Adrenal gland (tissue), 5 donors: ENCODE measurements at regions not wholly inside any gene's neighbourhood (a gene's known extent, or its start where the extent isn't known, plus 50 kb on each side); places are given as distances from the start of the nearest gene placed in this dataset.

Source experiments
- POLR2A ChIP-seq, 2 donors: fragments of 450-650 bp; IDR thresholded peaks; one replicate each; pipeline ENCODE4 v1.6.1; 2017; ENCODE audit warnings: antibody characterized with exemption in 2 of 2, mild to moderate bottlenecking in 2 of 2, moderate library complexity in 1 of 2
- TF ChIP-seq, protein P1 (sequence below), 6 experiments: fragments of 450-650 bp in 4 of 6; fragments of 200-600 bp in 2 of 6; sonication (generic) in 1 of 6; IDR thresholded peaks; 1 replicate in 5 of 6; 2 replicates in 1 of 6; pipeline versions ENCODE4 v1.5.1 to v1.8.0; 2016 to 2021; ENCODE audit warnings: antibody characterized with exemption in 6 of 6, mild to moderate bottlenecking in 2 of 6, moderate library complexity in 1 of 6
- donor health status: DM: no; HTN: no; CAD: no.

DNA sequence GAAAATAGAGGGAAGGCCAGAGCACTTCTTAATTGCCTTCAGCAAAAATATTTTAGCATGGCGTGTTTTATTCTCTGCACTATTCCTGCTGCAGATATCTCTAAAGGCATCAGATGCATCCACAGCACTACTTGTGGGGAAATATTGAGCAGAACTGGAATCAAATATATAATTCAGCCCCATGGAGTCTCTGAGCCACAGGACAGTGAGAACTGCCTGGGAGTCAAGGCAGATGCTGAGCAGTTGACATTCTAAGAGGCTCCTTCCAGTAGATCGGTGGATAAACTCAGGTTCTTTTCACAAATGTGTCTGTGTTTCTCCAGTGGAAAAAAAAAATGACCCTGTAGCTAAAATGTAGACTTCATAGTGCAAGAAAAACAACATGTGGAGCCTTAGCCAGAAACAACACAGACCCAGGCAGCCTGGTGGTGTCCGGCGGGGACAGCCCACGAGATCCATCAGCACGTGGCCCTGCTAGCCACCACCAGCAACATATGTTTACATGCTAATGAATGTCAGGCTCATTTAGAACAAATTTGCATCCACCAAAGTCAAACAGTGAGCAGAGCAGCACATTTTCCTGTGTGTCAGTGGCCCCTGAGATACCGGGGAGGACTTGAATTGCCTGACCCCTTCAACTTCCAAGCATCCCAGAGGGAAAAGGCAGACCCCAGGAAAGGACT, 123.3 kb upstream of the PFKP start:
- TF ChIP-seq, protein P1, sequence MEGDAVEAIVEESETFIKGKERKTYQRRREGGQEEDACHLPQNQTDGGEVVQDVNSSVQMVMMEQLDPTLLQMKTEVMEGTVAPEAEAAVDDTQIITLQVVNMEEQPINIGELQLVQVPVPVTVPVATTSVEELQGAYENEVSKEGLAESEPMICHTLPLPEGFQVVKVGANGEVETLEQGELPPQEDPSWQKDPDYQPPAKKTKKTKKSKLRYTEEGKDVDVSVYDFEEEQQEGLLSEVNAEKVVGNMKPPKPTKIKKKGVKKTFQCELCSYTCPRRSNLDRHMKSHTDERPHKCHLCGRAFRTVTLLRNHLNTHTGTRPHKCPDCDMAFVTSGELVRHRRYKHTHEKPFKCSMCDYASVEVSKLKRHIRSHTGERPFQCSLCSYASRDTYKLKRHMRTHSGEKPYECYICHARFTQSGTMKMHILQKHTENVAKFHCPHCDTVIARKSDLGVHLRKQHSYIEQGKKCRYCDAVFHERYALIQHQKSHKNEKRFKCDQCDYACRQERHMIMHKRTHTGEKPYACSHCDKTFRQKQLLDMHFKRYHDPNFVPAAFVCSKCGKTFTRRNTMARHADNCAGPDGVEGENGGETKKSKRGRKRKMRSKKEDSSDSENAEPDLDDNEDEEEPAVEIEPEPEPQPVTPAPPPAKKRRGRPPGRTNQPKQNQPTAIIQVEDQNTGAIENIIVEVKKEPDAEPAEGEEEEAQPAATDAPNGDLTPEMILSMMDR (IDR thresholded peaks at IDR 0.05), result no peak
- TF ChIP-seq POLR2A (IDR thresholded peaks at IDR 0.05), result no peak
